ENCODE measurements at regions not wholly inside any gene's neighbourhood (a gene's known extent, or its start where the extent isn't known, plus 50 kb on each side); places are given as distances from the start of the nearest gene placed in this dataset.

DNA sequence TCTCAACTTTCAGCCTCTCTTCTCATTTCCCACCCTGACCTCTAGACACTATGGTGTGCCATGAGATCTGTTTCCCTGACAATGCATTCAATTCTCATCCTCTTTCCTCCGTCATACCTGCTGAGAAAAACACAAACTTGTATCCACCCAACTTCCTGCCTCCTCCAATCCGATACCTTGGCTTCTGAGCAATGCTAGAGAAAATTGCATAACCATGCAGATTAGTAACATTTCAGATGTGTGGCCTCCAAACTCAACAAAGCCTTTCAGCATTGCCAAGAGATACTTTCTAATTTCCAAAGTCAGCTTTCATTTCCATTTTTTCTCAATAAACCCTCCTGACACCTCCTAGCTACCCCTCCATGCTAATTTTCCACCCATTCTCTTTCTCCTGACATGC is 88.5 kb downstream of the MINAR1 start:
- Histone ChIP-seq H3K27me3 (ENCODE audit: insufficient read depth, low read length) (no peaks in the 10 kb centered on the region), H3K9ac (ENCODE audit: extremely low read depth, insufficient read length, low read length) (no peak overlapping the region), H3K79me2 (ENCODE audit: insufficient read depth, low read length) (no peaks in the 10 kb centered on the region; the same call in 1 of the 2 replicates), H3K79me1 (ENCODE audit: insufficient read depth, low read depth, low read length, poor library complexity, severe bottlenecking) (no peaks in the 10 kb centered on the region), H2BK120ac (ENCODE audit: low read depth, low read length, poor library complexity, severe bottlenecking) (no peak overlapping the region), H2AK5ac (ENCODE audit: insufficient read length, low read length) (no peak overlapping the region), H3T11ph (ENCODE audit: low read length) (no peak overlapping the region), H2AFZ (ENCODE audit: low read length) (no peak overlapping the region), H3K4me2 (ENCODE audit: insufficient read depth, insufficient read length, low read length) (no peak overlapping the region), H4K5ac (ENCODE audit: insufficient read length, low read depth, low read length) (no peak overlapping the region), H3K4ac (ENCODE audit: low read depth, low read length) (no peak overlapping the region), H3K9me3 (ENCODE audit: control insufficient read depth, low read depth, low read length) (no peaks in the 10 kb centered on the region), H2BK15ac (ENCODE audit: low read depth, low read length) (no peak overlapping the region), H3K23me2 (ENCODE audit: insufficient read length, low read depth, low read length, poor library complexity, severe bottlenecking) (no peaks in the 10 kb centered on the region), H2BK5ac (ENCODE audit: insufficient read length, low read length) (no peak overlapping the region), H3K4me1 (ENCODE audit: insufficient read depth, low read length) (no peaks in the 10 kb centered on the region; the same call in 1 of the 2 replicates), H3K56ac (ENCODE audit: insufficient read length, low read depth, low read length) (no peak overlapping the region), H3K18ac (ENCODE audit: insufficient read length, low read depth, low read length) (no peak overlapping the region), H4K8ac (replicated peaks; ENCODE audit: insufficient read length, low read depth, low read length) (no peak overlapping the region), H2BK20ac (ENCODE audit: low read depth, low read length, poor library complexity, severe bottlenecking) (no peak overlapping the region), H4K20me1 (ENCODE audit: control insufficient read depth, insufficient read depth, insufficient read length) (no peaks in the 10 kb centered on the region), H4K91ac (ENCODE audit: insufficient read length, low read depth, low read length) (no peak overlapping the region), H3K23ac (ENCODE audit: insufficient read length, low read depth, low read length) (no peak overlapping the region), H3K27ac (ENCODE audit: insufficient read length, low read depth, low read length) (no peak overlapping the region), H3K14ac (ENCODE audit: insufficient read depth, low read length) (no peak overlapping the region), H2BK12ac (ENCODE audit: insufficient read length, low read depth, low read length) (no peak overlapping the region)
- Mint-ChIP-seq H3K36me3 (ENCODE audit: insufficient read depth in 1 of 3, low read depth in 3 of 3) (no peaks in the 10 kb centered on the region), H3K4me3 (no peak overlapping the region), H3K27me3 (ENCODE audit: low read depth) (peaks cover 1% of the 10 kb centered on the region; the same call in 1 of the 2 replicates), H3K4me1 (peaks cover 5 to 12% of the 10 kb centered on the region in 2 experiments; a peak in 3 of 4 replicates), H3K27ac (peak overlapping the region in 1 of 3 experiments; percentile 1; a peak in 2 of 7 replicates), H3K9me3 (no peaks in the 10 kb centered on the region; a peak in 1 of 5 replicates)
- no CpG with 5 or more reads among the region's 2 CpGs for WGBS (ENCODE audit: extremely low coverage, insufficient read length, low lambda C conversion rate)
- TF ChIP-seq, protein P1, sequence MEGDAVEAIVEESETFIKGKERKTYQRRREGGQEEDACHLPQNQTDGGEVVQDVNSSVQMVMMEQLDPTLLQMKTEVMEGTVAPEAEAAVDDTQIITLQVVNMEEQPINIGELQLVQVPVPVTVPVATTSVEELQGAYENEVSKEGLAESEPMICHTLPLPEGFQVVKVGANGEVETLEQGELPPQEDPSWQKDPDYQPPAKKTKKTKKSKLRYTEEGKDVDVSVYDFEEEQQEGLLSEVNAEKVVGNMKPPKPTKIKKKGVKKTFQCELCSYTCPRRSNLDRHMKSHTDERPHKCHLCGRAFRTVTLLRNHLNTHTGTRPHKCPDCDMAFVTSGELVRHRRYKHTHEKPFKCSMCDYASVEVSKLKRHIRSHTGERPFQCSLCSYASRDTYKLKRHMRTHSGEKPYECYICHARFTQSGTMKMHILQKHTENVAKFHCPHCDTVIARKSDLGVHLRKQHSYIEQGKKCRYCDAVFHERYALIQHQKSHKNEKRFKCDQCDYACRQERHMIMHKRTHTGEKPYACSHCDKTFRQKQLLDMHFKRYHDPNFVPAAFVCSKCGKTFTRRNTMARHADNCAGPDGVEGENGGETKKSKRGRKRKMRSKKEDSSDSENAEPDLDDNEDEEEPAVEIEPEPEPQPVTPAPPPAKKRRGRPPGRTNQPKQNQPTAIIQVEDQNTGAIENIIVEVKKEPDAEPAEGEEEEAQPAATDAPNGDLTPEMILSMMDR (conservative IDR thresholded peaks at IDR 0.05): no peak
- no peak for DNase-seq
